Keratinocyte (primary cell): ENCODE measurements at regions not wholly inside any gene's neighbourhood (a gene's known extent, or its start where the extent isn't known, plus 50 kb on each side); places are given as distances from the start of the nearest gene placed in this dataset.

Experiments
- CTCF ChIP-seq, 3 experiments: IDR thresholded peaks in 1 of 3; conservative IDR thresholded peaks in 1 of 3; optimal IDR thresholded peaks in 1 of 3; 2 replicates in 2 of 3; 3 replicates in 1 of 3; pipeline versions ENCODE3 to v1.5.1; 2011; ENCODE audit warnings: low read length in 3 of 3, mild to moderate bottlenecking in 3 of 3, moderate library complexity in 2 of 3, control low read depth in 1 of 3, inconsistent platforms in 1 of 3; ENCODE audit not compliant: insufficient read depth in 2 of 3; ENCODE audit errors: extremely low read depth in 1 of 3
- EZH2 ChIP-seq: IDR thresholded peaks from one replicate; pipeline ENCODE4 v1.6.1; 2012; ENCODE audit warnings: inconsistent platforms, mild to moderate bottlenecking, low read length, moderate library complexity

- TF ChIP-seq CTCF (optimal IDR thresholded peaks at IDR 0.05 in 1 of 3, IDR thresholded peaks at IDR 0.05 in 1 of 3, conservative IDR thresholded peaks at IDR 0.05 in 1 of 3; ENCODE audit: extremely low read depth in 1 of 3, insufficient read depth in 2 of 3, low read length in 3 of 3) = no peak
- TF ChIP-seq EZH2 = no peak
These were observed 187.9 kb upstream of the GMDS start for GRCh38 chr6:2433266-2433665.
